H9 (cell line): ENCODE measurements at regions not wholly inside any gene's neighbourhood (a gene's known extent, or its start where the extent isn't known, plus 50 kb on each side); places are given as distances from the start of the nearest gene placed in this dataset.

Source experiments
- DNase-seq: peaks from one replicate; pipeline ENCODE4 v3.0.0-alpha.2; 2017
- H2AFZ ChIP-seq: one replicate; pipeline ENCODE4 v1.6.1; 2013; ENCODE audit warnings: mild to moderate bottlenecking, low read length, control low read depth, moderate library complexity
- H2AK5ac ChIP-seq: 2 replicates; pipeline ENCODE4 v1.6.1; 2013; ENCODE audit warnings: low read length, control low read depth, mixed read lengths; ENCODE audit not compliant: insufficient read length
- H2BK120ac ChIP-seq: one replicate; pipeline ENCODE4 v1.6.1; 2013; ENCODE audit warnings: low read depth, mild to moderate bottlenecking, low read length, control low read depth, inconsistent platforms; ENCODE audit not compliant: poor library complexity, severe bottlenecking
- H2BK12ac ChIP-seq: 2 replicates; pipeline ENCODE4 v1.6.1; 2013; ENCODE audit warnings: low read length, control low read depth, mixed read lengths, low read depth; ENCODE audit not compliant: insufficient read length
- H2BK15ac ChIP-seq: 2 replicates; pipeline ENCODE4 v1.6.1; 2013; ENCODE audit warnings: low read depth, low read length, control low read depth
- H2BK20ac ChIP-seq: one replicate; pipeline ENCODE4 v1.6.1; 2013; ENCODE audit warnings: low read depth, mild to moderate bottlenecking, low read length, control low read depth, inconsistent platforms; ENCODE audit not compliant: poor library complexity, severe bottlenecking
- H2BK5ac ChIP-seq: 2 replicates; pipeline ENCODE4 v1.6.1; 2013; ENCODE audit warnings: low read length, control low read depth, mixed read lengths; ENCODE audit not compliant: insufficient read length
- H3K14ac ChIP-seq: 2 replicates; pipeline ENCODE4 v1.6.1; 2013; ENCODE audit warnings: low read length, control low read depth; ENCODE audit not compliant: insufficient read depth
- H3K18ac ChIP-seq: 2 replicates; pipeline ENCODE4 v1.6.1; 2013; ENCODE audit warnings: low read depth, mild to moderate bottlenecking, mixed read lengths, low read length, control low read depth; ENCODE audit not compliant: insufficient read length
- H3K23ac ChIP-seq: 2 replicates; pipeline ENCODE4 v1.6.1; 2013; ENCODE audit warnings: low read length, control low read depth, mixed read lengths, low read depth; ENCODE audit not compliant: insufficient read length
- H3K23me2 ChIP-seq: 2 replicates; pipeline ENCODE4 v1.6.1; 2013; ENCODE audit warnings: low read depth, mild to moderate bottlenecking, mixed read lengths, low read length, control low read depth; ENCODE audit not compliant: insufficient read length, poor library complexity, severe bottlenecking
- H3K27ac ChIP-seq: 2 replicates; pipeline ENCODE4 v1.5.1; 2013; ENCODE audit warnings: low read length, control low read depth, mixed read lengths, low read depth; ENCODE audit not compliant: insufficient read length
- H3K27me3 ChIP-seq: 2 replicates; pipeline ENCODE4 v1.6.1; 2013; ENCODE audit warnings: low read length, control low read depth, inconsistent platforms; ENCODE audit not compliant: insufficient read depth
- H3K4ac ChIP-seq: 2 replicates; pipeline ENCODE4 v1.6.1; 2013; ENCODE audit warnings: low read depth, mild to moderate bottlenecking, control low read depth, inconsistent platforms, low read length, moderate library complexity
- H3K4me1 ChIP-seq: 2 replicates; pipeline ENCODE4 v1.6.1; 2013; ENCODE audit warnings: low read length, control low read depth, inconsistent platforms; ENCODE audit not compliant: insufficient read depth
- H3K4me2 ChIP-seq: 2 replicates; pipeline ENCODE4 v1.6.1; 2013; ENCODE audit warnings: low read length, control low read depth, mixed read lengths; ENCODE audit not compliant: insufficient read length, insufficient read depth
- H3K56ac ChIP-seq: 2 replicates; pipeline ENCODE4 v1.6.1; 2013; ENCODE audit warnings: low read depth, mild to moderate bottlenecking, mixed read lengths, low read length, control low read depth; ENCODE audit not compliant: insufficient read length
- H3K79me1 ChIP-seq: 2 replicates; pipeline ENCODE4 v1.6.1; 2013; ENCODE audit warnings: low read depth, mild to moderate bottlenecking, moderate library complexity, low read length, control low read depth, inconsistent platforms; ENCODE audit not compliant: insufficient read depth, poor library complexity, severe bottlenecking
- H3K79me2 ChIP-seq: 2 replicates; pipeline ENCODE4 v1.6.1; 2013; ENCODE audit warnings: low read length, control low read depth, inconsistent platforms; ENCODE audit not compliant: insufficient read depth
- H3K9ac ChIP-seq: 2 replicates; pipeline ENCODE4 v1.6.1; 2013; ENCODE audit warnings: low read length, control low read depth, mixed read lengths; ENCODE audit not compliant: insufficient read length; ENCODE audit errors: extremely low read depth
- H3K9me3 ChIP-seq: one replicate; pipeline ENCODE4 v1.6.1; 2013; ENCODE audit warnings: low read depth, low read length, inconsistent platforms; ENCODE audit not compliant: control insufficient read depth
- H3T11ph ChIP-seq: one replicate; pipeline ENCODE4 v1.6.1; 2013; ENCODE audit warnings: mild to moderate bottlenecking, low read length, control low read depth, inconsistent platforms
- H4K20me1 ChIP-seq: one replicate; pipeline ENCODE4 v1.6.1; 2013; ENCODE audit not compliant: control insufficient read depth, insufficient read length, insufficient read depth
- H4K5ac ChIP-seq: 2 replicates; pipeline ENCODE4 v1.6.1; 2013; ENCODE audit warnings: low read depth, mild to moderate bottlenecking, mixed read lengths, low read length, control low read depth; ENCODE audit not compliant: insufficient read length
- H4K8ac ChIP-seq: replicated peaks from 2 replicates; pipeline ENCODE4 v1.6.1; 2013; ENCODE audit warnings: low read length, control low read depth, mixed read lengths, low read depth; ENCODE audit not compliant: insufficient read length
- H4K91ac ChIP-seq: 2 replicates; pipeline ENCODE4 v1.6.1; 2013; ENCODE audit warnings: low read depth, mild to moderate bottlenecking, moderate library complexity, mixed read lengths, low read length, control low read depth; ENCODE audit not compliant: insufficient read length
- H3K27ac Mint-ChIP-seq, 3 experiments: 2 replicates in 2 of 3; 3 replicates in 1 of 3; pipeline ENCODE4 v1.8.0; 2020 to 2021; ENCODE audit warnings: mixed read lengths in 3 of 3, mild to moderate bottlenecking in 1 of 3, moderate library complexity in 1 of 3
- H3K27me3 Mint-ChIP-seq: 2 replicates; pipeline ENCODE4 v1.8.0; 2021; ENCODE audit warnings: low read depth, mild to moderate bottlenecking, moderate library complexity, mixed read lengths
- H3K36me3 Mint-ChIP-seq, 3 experiments: 2 replicates in 2 of 3; 3 replicates in 1 of 3; pipeline ENCODE4 v1.8.0; 2020 to 2021; ENCODE audit warnings: low read depth in 3 of 3, mixed read lengths in 3 of 3; ENCODE audit not compliant: insufficient read depth in 1 of 3
- H3K4me1 Mint-ChIP-seq, 2 experiments: 2 replicates each; pipeline ENCODE4 v1.8.0; 2020; ENCODE audit warnings: mixed read lengths in 2 of 2
- H3K4me3 Mint-ChIP-seq, 2 experiments: 2 replicates in 1 of 2; 3 replicates in 1 of 2; pipeline ENCODE4 v1.8.0; 2020 to 2021; ENCODE audit warnings: mild to moderate bottlenecking in 2 of 2, mixed read lengths in 2 of 2, moderate library complexity in 1 of 2
- H3K9me3 Mint-ChIP-seq, 2 experiments: 2 replicates in 1 of 2; 3 replicates in 1 of 2; pipeline ENCODE4 v1.8.0; 2020; ENCODE audit warnings: mild to moderate bottlenecking in 2 of 2, mixed read lengths in 2 of 2, moderate library complexity in 1 of 2
- WGBS: extraction: QIAGEN DNeasy Blood & Tissue Kit; methylation state at CpG from one replicate; pipeline ENCODE4 v1.1.7; 2013; ENCODE audit warnings: missing lambda C conversion rate, low lambda C conversion rate, mixed read lengths; ENCODE audit not compliant: insufficient read length; ENCODE audit errors: extremely low coverage; 5-methylcytosine and 5-hydroxymethylcytosine counted together
- TF ChIP-seq, protein P1 (sequence below): fragments of 200-600 bp; sonication (generic); conservative IDR thresholded peaks from 3 replicates; pipeline ENCODE4 v1.8.0; 2021; ENCODE audit warnings: antibody characterized with exemption, mild to moderate bottlenecking

GRCh38 chr13:90239130-90239529, 1108.4 kb upstream of the MIR17HG start:
- Mint-ChIP-seq H3K9me3 (no peaks in the 10 kb centered on the region; a peak in 1 of 5 replicates), H3K4me1 (peaks cover 8% of the 10 kb centered on the region in 2 experiments), H3K27me3 (no peaks in the 10 kb centered on the region), H3K36me3 (no peaks in the 10 kb centered on the region; a peak in 1 of 7 replicates), H3K27ac (no peak overlapping the region), H3K4me3 (no peak overlapping the region)
- Histone ChIP-seq H2BK20ac (no peak overlapping the region), H3K79me2 (no peaks in the 10 kb centered on the region), H4K5ac (no peak overlapping the region), H2BK120ac (no peak overlapping the region), H3K18ac (no peak overlapping the region), H4K20me1 (no peaks in the 10 kb centered on the region), H4K8ac (no peak overlapping the region), H3T11ph (no peak overlapping the region), H4K91ac (no peak overlapping the region), H3K23me2 (no peaks in the 10 kb centered on the region), H3K9ac (no peak overlapping the region), H3K27me3 (no peaks in the 10 kb centered on the region), H3K56ac (no peak overlapping the region), H2BK12ac (no peak overlapping the region), H3K9me3 (no peaks in the 10 kb centered on the region), H2BK15ac (no peak overlapping the region), H3K14ac (no peak overlapping the region), H3K4ac (no peak overlapping the region), H3K4me1 (no peaks in the 10 kb centered on the region), H3K4me2 (no peak overlapping the region), H3K27ac (no peak overlapping the region), H3K23ac (no peak overlapping the region), H3K79me1 (no peaks in the 10 kb centered on the region), H2AK5ac (no peak overlapping the region), H2AFZ (no peak overlapping the region), H2BK5ac (no peak overlapping the region)
- no peak for DNase-seq
- WGBS: no CpG with 5 or more reads among the region's 3 CpGs
- TF ChIP-seq, protein P1, sequence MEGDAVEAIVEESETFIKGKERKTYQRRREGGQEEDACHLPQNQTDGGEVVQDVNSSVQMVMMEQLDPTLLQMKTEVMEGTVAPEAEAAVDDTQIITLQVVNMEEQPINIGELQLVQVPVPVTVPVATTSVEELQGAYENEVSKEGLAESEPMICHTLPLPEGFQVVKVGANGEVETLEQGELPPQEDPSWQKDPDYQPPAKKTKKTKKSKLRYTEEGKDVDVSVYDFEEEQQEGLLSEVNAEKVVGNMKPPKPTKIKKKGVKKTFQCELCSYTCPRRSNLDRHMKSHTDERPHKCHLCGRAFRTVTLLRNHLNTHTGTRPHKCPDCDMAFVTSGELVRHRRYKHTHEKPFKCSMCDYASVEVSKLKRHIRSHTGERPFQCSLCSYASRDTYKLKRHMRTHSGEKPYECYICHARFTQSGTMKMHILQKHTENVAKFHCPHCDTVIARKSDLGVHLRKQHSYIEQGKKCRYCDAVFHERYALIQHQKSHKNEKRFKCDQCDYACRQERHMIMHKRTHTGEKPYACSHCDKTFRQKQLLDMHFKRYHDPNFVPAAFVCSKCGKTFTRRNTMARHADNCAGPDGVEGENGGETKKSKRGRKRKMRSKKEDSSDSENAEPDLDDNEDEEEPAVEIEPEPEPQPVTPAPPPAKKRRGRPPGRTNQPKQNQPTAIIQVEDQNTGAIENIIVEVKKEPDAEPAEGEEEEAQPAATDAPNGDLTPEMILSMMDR: no peak
